ENCODE measurements at regions not wholly inside any gene's neighbourhood (a gene's known extent, or its start where the extent isn't known, plus 50 kb on each side); places are given as distances from the start of the nearest gene placed in this dataset.

DNA sequence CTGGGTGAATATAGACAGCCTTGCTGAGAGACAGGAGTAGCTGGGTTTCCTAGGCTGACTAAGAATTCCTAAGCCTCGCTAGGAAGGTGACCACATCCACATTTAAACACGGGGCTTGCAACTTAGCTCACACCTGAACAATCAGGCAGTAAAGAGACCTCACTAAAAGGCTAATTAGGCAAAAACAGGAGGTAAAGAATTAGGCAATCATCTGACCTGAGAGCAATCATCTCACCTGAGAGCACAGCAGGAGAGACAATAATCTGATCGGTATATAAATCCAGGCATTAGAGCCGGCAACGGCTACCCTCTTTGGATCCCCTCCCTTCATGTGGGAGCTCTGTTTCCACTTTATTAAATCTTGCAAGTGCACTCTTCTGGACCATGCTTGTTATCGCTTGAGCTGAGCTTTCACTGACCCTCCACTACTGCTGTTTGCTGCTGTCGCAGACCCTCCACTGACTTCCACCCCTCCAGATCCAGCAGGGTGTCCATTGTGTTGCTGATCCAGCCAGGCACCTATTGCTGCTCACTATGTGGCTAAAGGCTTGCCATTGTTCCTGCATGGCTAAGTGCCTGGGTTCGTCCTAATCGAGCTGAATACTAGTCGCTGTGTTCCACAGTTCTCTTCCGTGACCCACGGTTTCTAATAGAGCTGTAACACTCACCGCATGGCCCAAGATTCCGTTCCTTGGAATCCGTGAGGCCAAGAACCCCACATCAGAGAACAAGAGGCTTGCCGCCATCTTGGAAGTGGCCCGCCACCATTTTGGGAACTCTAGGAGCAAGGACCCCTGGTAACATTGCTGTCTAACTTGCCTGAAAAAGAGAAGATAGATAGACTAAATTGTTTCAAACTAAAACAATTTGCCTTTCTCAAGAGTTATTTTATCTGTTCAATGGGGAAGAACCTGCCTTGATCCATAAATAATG lies 100.7 kb downstream of the TMSB4Y start:
- no peak for FAIRE-seq
- BruUV-seq (replicated peaks) = no TSS peak

More for the DNA sequence above, 100.7 kb downstream of the TMSB4Y start:
- WGBS (ENCODE audit: low lambda C conversion rate) = 30% methylated on average over 10 of the region's 17 CpGs
- no peak overlapping the region for H3K4me2 ChIP-seq (ENCODE audit: low read depth, low read length)
- no peak overlapping the region for H2AFZ ChIP-seq (ENCODE audit: low read length)
- no peak for TF ChIP-seq PCBP2 (optimal IDR thresholded peaks at IDR 0.05; ENCODE audit: low read depth, low read length, poor library complexity, severe bottlenecking)
- TF ChIP-seq ZNF354B (CRISPR knock-in tag; IDR thresholded peaks at IDR 0.05) = no peak
- no peak for TF ChIP-seq ZNF672 (CRISPR knock-in tag; IDR thresholded peaks at IDR 0.05)
- TF ChIP-seq FOXJ3 (CRISPR knock-in tag; IDR thresholded peaks at IDR 0.05; ENCODE audit: borderline replicate concordance) = no peak
- TF ChIP-seq, protein P1, sequence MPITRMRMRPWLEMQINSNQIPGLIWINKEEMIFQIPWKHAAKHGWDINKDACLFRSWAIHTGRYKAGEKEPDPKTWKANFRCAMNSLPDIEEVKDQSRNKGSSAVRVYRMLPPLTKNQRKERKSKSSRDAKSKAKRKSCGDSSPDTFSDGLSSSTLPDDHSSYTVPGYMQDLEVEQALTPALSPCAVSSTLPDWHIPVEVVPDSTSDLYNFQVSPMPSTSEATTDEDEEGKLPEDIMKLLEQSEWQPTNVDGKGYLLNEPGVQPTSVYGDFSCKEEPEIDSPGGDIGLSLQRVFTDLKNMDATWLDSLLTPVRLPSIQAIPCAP (CRISPR knock-in tag; IDR thresholded peaks at IDR 0.05; ENCODE audit: low read depth) = no peak
- no peak for TF ChIP-seq MED13 (CRISPR knock-in tag; IDR thresholded peaks at IDR 0.05)
- TF ChIP-seq ZNF12 (CRISPR knock-in tag; IDR thresholded peaks at IDR 0.05) = no peak
- no peak for TF ChIP-seq ISX (CRISPR knock-in tag; conservative IDR thresholded peaks at IDR 0.05)
- no peak for TF ChIP-seq HOXA9 (CRISPR knock-in tag; IDR thresholded peaks at IDR 0.05; ENCODE audit: borderline replicate concordance)
- no peak for TF ChIP-seq SALL2 (CRISPR knock-in tag; IDR thresholded peaks at IDR 0.05)
- TF ChIP-seq, protein P2, sequence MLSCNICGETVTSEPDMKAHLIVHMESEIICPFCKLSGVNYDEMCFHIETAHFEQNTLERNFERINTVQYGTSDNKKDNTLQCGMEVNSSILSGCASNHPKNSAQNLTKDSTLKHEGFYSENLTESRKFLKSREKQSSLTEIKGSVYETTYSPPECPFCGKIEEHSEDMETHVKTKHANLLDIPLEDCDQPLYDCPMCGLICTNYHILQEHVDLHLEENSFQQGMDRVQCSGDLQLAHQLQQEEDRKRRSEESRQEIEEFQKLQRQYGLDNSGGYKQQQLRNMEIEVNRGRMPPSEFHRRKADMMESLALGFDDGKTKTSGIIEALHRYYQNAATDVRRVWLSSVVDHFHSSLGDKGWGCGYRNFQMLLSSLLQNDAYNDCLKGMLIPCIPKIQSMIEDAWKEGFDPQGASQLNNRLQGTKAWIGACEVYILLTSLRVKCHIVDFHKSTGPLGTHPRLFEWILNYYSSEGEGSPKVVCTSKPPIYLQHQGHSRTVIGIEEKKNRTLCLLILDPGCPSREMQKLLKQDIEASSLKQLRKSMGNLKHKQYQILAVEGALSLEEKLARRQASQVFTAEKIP (CRISPR knock-in tag; IDR thresholded peaks at IDR 0.05; ENCODE audit: borderline replicate concordance) = no peak
- no peak for TF ChIP-seq CCDC6 (CRISPR knock-in tag; IDR thresholded peaks at IDR 0.05)
- TF ChIP-seq FOSL1 (CRISPR knock-in tag; IDR thresholded peaks at IDR 0.05; ENCODE audit: borderline replicate concordance) = no peak
- TF ChIP-seq CENPX (CRISPR knock-in tag; IDR thresholded peaks at IDR 0.05) = no peak
- no peak for TF ChIP-seq PTBP1 (IDR thresholded peaks at IDR 0.05; ENCODE audit: low read depth, low read length, poor library complexity, severe bottlenecking)
- TF ChIP-seq, protein P3, sequence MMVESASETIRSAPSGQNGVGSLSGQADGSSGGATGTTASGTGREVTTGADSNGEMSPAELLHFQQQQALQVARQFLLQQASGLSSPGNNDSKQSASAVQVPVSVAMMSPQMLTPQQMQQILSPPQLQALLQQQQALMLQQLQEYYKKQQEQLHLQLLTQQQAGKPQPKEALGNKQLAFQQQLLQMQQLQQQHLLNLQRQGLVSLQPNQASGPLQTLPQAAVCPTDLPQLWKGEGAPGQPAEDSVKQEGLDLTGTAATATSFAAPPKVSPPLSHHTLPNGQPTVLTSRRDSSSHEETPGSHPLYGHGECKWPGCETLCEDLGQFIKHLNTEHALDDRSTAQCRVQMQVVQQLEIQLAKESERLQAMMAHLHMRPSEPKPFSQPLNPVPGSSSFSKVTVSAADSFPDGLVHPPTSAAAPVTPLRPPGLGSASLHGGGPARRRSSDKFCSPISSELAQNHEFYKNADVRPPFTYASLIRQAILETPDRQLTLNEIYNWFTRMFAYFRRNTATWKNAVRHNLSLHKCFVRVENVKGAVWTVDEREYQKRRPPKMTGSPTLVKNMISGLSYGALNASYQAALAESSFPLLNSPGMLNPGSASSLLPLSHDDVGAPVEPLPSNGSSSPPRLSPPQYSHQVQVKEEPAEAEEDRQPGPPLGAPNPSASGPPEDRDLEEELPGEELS (CRISPR knock-in tag; IDR thresholded peaks at IDR 0.05) = no peak
- TF ChIP-seq U2AF2 (IDR thresholded peaks at IDR 0.05; ENCODE audit: low read depth, low read length) = no peak
- no peaks in the 10 kb centered on the region for H3K79me2 ChIP-seq (ENCODE audit: insufficient read depth, low read length)
- ATAC-seq (no peak), DNase-seq (ENCODE audit: low spot score) (no peak)
- intact Hi-C loops (cut with micrococcal nuclease; ENCODE audit: unreplicated experiment) (no loop called here), in situ Hi-C loops (cut with HindIII; ENCODE audit: extremely low pct_ligation_motif_present, low pct_unique_long_range_greater_than_20kb) (no loop called here)
- ChIA-PET POLR2A (no interaction called here), CTCF (ENCODE audit: low intra/inter-chr PET ratio, low total read pairs) (no interaction called here)
- no peak overlapping the region for H3K9ac ChIP-seq (ENCODE audit: insufficient read depth, low read depth, low read length)
- no peaks in the 10 kb centered on the region for H3K36me3 ChIP-seq (replicated peaks in 1 of 2; ENCODE audit: control insufficient read depth in 1 of 2, insufficient read depth in 2 of 2, low read length in 2 of 2)
- no peaks in the 10 kb centered on the region for H3K4me1 ChIP-seq (ENCODE audit: insufficient read depth, low read length)
- no peaks in the 10 kb centered on the region for H3K9me3 ChIP-seq (ENCODE audit: low read length)
- H4K20me1 ChIP-seq (ENCODE audit: insufficient read depth, low read length) = no peaks in the 10 kb centered on the region
- H3K27ac ChIP-seq (ENCODE audit: extremely low read length, insufficient read depth, low read length) = no peak overlapping the region
- H3K27me3 ChIP-seq (ENCODE audit: control insufficient read depth in 1 of 2, insufficient read depth in 2 of 2, low read length in 2 of 2) = no peaks in the 10 kb centered on the region
- H3K4me3 ChIP-seq (replicated peaks in 1 of 3; ENCODE audit: insufficient read depth in 1 of 3, low read depth in 2 of 3, low read length in 3 of 3) = no peak overlapping the region
